ENCODE measurements at regions not wholly inside any gene's neighbourhood (a gene's known extent, or its start where the extent isn't known, plus 50 kb on each side); places are given as distances from the start of the nearest gene placed in this dataset.
"Not testable (repeated sequence)": the region's sequence is repeated elsewhere in the genome, so short reads cannot be mapped to it uniquely, and the experiment has no call there.

DNA sequence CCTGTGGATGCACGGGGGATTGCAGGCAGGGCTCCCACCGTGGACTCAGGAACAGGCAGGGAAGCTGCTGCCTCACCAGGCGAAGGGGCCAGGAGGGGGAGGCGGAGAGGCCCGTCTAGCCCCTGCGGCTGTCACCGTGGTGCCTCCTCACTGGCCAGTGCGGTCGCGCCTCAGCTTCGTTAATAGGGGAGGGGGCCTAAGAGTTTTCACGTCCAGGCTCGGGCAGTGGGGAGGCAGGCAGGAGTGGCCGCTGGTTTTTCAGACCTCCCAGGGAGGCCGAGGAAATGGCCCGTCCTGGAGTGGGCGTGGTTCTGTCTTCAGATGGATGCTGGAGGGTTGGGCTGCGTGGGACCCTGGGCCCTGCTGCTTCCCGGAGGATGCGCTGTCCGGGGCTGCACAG, 91.1 kb upstream of the B3GAT1 start:
- DNase-seq (ENCODE audit: low read depth) = no peak

DNA sequence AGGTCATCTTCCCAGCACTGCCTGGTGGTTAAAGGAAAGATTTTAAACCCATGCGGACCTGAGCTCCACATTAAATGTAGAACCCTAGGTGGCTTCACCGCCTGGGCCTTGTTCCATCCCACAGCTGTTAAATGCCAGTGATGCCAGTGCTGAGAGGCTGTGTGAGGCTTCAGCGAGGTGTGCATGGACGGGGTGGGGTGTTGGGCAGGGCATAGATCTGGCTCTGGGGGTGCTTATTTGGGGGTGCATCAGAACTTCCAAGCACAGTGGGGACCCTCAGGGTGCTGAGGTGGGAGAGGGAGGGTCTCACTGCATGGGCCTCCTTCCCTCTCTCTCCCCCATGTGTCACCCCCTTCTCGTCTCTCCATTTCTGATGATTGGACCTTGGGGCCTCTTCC, 90.1 kb upstream of the B3GAT1 start:
- DNase-seq (ENCODE audit: low read depth) = no peak

DNA sequence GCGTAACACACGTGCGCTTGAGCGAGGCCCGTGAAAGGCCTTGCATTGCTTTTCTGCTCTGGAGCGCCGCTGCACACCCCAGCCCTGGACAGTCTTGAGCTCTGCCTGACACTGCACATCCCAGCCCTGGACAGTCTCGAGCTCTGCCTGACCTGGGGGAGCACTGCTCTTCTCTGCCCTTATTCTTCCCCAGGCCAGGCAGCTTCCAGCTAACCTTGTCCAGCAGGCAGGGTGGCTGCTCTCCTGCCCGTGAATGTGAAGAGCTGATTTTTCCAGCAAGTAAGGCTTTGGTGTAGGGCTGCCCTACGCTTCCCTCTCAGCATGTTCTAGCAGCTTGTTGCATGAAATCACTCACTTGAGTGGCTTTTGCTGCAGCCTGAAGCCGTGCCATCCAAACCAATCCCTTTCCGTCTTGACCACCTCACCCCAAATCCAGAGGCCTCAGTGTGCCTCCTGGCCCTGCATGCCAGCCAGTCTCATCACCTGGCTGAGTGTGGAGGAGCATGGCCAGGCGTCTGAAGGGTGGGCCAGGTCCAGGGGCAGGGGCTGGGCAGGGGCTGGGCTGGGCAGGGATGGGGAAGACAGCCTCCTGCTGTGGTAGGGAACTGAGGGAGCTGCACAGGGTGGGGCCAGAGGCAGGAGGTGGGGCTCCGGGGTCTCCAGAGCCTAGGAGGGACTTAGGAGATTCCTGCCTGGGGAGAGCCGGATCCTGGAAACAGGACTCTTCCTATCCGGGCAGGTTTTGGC, 89.5 kb upstream of the B3GAT1 start:
- DNase-seq (ENCODE audit: low read depth) = no peak

DNA sequence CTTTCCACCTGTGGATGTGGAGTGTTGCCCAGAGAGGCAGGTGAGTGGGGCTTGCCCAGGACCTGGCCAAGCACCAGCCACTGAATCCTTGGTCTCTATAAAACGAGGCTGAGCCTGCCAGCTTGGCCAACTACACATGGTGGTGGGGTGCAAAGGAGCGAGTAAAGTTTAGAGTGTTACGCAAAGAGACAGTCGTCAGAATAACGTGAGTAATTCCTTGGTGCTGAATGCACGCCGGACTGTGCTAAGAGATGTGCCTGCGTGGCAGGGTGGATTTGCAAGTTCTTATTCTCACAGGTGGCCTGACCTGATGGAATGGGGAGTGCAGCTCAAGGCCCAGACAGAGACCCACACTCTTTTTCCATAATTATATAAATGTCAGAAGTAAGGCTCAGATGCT, 88.6 kb upstream of the B3GAT1 start:
- DNase-seq (ENCODE audit: low read depth) = no peak

DNA sequence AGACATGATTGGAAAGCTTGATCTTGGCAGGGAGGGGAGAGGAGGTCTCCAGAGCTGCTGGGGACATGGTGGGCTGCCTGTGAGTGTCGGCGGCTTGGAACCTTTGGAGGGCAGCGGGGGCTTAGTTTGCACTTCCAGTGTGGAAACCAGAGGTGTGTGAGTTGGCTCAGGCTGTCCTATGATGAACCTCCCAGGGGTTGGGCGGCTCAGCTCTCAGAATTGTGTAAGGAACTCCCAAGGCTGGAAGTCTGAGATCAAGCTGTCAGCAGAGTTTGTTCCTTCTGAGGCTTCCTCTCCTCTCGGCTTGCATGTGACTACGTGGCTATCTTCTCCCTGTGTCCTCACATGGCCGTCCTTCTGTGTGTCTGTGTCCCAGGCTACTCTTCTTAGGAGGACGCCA, 87.9 kb upstream of the B3GAT1 start:
- no peak for DNase-seq (ENCODE audit: low read depth)

DNA sequence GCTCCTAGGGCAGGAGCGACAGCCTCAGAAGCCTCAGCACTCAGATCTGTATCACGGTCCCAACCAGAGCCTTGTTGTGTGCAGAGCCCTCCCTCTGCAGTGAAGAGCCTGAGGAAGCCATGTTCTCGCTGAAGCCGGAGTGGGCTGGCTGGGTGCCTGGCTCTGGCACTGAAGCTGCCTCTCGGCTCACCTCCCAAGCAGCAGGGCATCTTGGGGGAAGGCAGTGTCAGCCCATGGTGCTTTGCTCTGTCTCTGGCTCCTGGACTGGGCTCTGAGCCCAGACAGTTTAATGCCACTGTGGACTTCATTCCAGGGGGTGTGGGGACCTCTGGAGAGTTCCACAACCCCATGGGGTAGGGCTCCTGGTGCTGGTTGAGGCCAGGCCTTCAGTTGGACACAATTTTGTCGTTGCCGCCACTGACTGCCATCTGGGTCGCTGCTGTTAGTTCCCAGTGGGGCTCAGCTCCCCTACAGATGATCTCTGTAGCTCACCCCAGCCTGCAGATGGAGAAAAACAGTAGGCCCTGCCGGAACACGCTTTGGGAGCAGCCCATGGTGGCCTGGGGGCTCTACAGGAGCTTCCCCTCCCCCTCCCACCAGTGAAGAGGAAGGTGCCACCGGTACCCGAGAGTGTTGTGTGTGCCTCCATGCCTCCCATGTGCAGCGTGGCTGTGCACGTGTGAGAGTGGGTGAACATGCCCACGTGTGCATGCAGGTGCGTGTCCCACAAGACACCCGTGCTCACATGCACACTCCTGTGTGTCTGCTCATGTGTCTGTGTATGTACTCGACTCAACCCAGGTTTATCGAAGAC, 86.5 kb upstream of the B3GAT1 start:
- no peak for DNase-seq (ENCODE audit: low read depth)

DNA sequence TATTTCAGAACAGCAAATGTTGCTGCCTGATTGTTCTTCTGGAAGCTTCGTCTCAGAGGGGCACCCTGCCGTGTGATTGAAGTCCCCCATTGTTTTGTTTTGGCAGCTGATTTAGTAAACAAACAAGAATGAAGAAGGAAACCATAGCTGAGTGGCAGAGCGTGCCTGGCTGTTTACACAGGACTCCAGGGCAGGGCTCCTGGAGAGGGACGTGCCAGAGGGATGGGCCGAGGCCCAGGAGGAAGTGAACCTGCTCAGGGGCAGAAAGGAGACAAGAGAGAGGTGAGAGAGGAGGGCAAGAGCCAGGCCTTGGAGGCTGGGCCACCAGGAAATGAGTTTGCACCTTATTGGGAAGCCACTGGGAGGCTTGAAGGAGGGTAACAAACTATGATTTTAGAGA, 85.5 kb upstream of the B3GAT1 start:
- no peak for DNase-seq (ENCODE audit: low read depth)

DNA sequence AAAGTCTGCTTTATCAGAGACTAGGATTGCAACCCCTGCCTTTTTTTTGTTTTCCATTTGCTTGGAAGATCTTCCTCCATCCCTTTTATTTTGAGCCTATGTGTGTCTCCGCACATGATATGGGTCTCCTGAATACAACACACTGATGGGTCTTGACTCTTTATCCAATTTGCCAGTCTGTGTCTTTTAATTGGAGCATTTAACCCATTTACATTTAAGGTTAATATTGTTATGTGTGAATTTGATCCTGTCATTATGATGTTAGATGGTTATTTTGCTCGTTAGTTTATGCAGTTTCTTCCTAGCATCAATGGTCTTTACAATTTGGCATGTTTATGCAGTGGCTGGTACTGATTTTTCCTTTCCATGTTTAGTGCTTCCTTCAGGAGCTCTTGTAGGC, 84.0 kb upstream of the B3GAT1 start:
- not testable (repeated sequence) for DNase-seq (ENCODE audit: low read depth)

DNA sequence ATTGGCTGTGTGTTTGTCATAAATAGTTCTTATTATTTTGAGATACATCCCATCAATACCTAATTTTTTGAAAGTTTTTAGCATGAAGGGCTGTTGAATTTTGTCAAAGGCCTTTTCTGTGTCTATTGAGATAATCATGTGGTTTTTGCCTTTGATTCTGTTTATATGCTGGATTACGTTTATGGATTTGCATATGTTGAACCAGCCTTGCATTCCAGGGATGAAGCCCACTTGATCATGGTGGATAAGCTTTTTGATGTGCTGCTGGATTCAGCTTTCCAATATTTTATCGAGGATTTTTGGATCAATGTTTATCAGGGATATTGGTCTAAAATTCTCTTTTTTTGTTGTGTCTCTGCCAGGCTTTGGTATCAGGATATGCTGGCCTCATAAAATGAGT, 82.4 kb upstream of the B3GAT1 start:
- DNase-seq (ENCODE audit: low read depth) = not testable (repeated sequence)

DNA sequence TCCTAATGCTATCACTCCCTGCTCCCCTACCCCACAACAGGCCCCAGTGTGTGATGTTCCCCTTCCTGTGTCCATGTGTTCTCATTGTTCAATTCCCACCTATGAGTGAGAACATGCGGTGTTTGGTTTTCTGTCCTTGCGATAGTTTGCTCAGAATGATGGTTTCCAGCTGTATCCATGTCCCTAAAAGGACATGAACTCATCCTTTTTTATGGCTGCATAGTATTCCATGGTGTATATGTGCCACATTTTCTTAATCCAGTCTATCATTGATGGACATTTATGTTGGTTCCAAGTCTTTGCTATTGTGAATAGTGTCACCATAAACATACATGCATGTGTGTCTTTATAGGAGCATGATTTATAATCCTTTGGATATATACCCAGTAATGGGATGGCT, 80.4 kb upstream of the B3GAT1 start:
- DNase-seq (ENCODE audit: low read depth) = not testable (repeated sequence)

DNA sequence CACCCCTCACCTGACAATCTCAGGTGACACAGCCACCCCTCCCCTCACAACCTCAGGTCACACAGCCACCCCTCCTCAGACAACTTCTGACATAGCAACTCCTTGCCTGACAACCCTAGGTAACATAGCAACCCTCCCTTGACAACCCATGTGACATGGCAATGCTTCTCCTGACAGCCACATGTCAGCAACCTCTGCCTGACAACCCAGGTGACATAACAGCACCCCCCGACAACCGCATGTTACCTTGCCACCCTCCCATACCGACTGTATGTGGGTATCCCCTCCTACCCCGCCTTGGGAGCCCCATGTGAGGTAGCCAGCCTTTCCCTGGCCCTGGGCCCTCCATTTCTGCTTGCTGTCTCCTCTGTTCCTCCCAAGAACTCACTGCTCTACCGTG, 77.7 kb upstream of the B3GAT1 start:
- no peak for DNase-seq (ENCODE audit: low read depth)

DNA sequence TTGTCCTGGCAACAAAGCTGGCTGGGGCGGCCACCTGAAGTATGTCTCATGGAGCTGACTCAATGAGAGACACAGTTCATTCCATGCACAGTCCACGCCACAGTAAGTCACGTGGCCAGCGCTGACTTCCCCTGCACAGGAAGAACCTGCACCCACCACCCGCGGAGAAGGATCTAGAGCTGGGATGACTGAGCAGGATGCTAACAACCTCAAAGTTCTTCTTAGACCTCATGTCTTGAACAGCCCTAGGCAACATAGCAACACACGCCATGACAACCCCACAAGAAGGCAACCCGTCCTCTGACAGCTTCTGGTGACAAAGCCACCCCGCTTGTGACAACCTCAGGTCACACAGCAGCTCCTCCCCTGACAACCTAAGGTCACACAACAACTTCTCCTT, 76.9 kb upstream of the B3GAT1 start:
- no peak for DNase-seq (ENCODE audit: low read depth)

DNA sequence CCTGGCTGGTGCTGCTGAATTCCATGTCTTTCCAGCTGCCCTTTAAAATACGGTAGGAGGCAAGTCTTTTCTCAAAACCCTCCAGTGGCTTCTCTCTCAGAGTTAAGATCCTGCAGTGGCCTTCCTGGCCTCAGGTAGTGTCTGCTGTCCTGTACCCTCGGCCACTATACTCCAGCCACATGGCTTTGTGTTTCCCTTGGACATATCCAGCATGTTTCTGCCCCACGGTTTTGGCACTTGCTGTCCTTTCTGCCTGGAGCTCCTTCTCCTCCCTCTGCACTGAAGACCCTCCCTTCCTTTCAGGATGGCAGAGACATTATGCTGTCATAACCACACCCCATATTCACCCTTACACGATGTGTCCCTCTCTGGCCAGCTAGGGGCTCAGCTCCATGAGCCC, 76.5 kb upstream of the B3GAT1 start:
- DNase-seq (ENCODE audit: low read depth) = no peak

DNA sequence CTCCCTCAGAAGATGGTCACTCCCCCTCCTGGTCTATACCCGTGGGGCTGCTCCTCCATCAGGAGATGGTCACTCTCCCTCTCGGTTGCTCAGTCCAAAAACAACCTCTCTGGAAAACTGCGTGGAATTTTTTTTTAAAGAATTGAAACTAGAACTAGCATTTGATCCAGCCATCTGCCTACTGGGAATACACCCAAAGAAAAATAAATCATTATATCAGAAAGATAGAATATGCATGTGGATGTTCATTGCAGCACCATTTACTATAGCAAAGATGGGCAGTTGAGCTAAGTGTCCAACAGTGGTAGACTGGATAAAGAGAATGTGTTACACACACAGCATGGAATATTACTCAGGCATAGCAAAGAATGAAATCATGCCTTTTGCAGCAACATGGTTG, 75.7 kb upstream of the B3GAT1 start:
- DNase-seq (ENCODE audit: low read depth) = no peak

DNA sequence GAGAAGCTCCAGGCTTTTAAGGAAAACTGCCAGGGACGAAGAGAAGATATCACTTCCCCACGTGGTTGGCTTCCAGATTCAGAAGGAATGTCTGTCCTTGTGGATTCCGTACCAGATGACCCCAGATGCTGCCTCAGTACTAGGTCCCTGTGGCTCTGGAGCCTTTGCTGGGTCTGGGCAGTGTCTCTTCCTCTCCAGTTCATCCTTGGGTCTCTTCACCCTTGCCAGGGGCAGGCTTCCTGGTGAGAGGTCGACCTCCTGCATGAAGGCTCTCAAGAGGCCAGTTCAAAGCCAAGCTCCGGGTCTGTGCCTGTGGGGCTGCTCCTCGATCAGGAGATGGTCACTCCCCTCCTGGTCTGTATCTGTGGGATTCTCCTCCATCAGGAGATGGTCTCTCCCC, 74.7 kb upstream of the B3GAT1 start:
- DNase-seq (ENCODE audit: low read depth) = no peak

DNA sequence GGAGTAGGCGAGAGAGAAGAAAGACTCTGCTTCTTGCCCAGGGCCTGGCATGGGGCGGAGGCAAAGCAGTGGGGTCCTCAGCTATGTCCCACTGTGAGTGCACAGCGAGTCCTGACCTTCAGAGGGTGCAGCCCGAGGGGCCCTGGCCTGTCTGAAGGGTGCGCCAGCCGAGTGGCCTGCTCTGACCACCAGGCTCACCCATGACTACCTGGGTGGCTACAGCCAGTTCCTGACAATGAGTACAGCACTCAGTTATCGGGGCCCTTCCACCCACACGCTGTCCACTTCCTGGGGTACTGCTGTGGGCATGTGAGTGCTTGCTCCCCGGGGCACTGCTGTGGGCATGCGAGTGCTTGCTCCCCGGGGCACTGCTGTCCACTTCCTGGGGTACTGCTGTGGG, 74.1 kb upstream of the B3GAT1 start:
- no peak for DNase-seq (ENCODE audit: low read depth)

DNA sequence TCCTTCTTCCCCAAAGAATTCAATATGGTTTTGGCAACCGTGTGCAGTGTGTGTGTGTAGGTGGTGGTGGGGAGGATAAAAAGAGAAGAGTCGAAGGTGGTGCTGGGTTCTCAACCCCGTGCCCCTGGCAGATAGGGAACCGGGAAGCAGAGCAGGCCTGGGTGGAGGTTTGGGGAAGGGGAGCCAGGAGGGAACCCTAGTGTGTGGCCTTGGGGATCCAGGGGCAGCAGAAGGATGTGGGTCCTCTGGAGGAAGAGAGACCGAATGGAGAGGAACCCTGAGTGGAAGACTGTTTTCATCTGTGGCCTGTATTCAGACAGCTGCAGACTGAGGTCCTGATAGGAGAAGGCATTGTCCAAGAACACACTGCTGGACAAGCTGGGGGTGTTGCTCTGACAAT, 73.3 kb upstream of the B3GAT1 start:
- no peak for DNase-seq (ENCODE audit: low read depth)

DNA sequence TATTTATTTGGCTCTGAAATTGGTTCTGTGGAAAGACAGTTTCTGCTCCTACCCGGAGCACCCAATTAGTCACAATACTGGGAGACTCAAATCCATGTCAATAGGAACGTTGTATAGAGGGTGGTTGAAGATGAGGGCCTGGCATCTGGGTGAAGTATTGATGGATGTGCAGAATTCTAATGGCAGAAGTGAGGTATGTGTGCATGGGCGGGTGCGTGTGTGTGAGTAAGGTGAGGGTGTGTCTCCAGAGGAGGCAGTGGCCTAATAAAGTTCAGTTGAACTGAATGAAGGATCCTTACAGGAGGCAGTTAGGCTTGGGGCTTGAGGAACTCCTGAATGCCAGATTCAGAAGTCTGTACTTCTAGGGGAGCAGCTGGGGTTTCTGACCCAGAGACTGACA, 71.8 kb upstream of the B3GAT1 start:
- no peak for DNase-seq (ENCODE audit: low read depth)

DNA sequence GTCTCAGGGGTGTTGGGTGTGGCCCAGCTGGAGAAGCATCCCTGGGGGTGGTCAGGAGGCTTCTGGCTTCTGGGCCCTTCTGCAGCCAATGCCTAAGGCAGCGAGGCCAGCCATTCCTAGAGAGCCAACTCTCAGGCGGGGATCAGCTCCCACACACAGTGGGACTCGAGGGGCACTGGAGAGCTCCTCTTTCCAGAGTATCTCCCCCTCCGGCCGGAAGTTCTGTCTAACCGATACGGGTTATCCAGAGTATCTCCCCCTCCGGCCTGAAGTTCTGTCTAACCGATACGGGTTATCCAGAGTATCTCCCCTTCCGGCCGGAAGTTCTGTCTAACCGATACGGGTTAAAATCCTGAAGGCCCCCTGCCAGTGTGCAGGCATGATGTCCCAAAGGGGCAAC, 71.2 kb upstream of the B3GAT1 start:
- DNase-seq (ENCODE audit: low read depth) = no peak

DNA sequence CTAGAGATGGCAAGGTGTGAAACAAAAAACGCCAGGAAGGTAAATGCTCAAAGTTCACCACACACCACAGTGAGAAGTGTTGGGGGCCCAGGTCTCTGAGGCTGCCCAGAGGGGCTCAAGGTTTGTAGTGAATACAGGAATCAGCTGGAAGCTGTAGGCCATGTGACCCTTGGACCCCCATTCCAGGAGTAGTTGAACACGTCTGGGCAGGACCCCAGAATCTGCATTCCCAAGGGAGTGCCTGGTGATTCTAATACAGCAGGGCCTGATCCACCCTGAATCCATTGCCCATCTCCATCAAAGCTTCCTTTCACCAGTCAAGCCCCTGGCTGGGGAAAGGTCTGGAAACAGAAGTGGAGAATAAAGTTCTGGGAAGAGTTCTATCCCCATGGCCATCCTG, 70.8 kb upstream of the B3GAT1 start:
- DNase-seq (ENCODE audit: low read depth) = no peak

DNA sequence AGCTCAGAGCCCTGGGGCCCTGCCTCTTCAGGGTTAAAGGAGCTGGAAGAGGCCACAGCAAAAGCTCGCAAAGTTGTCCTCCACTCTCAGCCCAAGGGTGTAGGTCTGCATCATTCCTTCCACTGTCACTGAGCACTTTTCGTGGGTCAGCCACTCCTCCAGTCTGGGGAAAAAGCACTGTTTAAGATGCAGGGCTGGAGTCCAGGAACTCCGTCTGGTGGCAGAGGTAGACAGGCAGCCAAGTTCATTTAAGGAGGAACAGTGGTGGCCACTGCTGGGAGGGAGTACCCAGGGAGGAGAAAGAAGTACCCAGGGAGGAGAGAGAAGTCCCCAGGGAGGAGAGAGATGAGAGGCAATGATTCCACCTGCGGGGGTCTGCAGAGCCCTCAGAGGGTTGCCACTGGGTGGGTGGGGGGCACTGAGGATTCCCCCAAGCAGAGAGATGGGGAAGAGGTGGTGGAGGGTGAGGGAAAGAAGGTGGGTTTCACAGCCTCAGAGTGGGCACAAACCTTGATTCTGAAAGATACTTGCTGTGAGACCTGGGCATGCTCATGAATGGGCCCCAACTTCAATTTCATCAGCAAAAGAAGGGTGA, 70.0 kb upstream of the B3GAT1 start:
- DNase-seq (ENCODE audit: low read depth) = no peak

DNA sequence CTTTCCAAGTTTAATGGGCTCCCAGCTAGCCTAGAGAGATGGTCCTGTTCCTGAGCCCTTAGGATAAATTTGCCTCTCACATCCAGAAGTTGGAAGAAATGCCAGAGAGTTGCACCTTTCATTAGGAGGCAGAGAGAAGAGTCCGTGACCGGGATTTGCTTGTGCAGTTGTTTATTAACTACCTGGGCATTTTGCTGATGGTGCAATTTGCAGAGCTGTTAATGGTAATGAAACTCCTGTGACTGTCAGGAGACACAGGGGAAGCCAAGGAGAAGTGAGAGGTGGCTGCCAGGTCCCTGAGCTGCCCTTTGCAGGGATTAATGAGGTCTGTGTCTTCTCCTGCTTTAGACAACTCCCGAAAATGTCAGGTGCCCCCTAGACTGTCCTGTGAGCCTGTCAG, 69.1 kb upstream of the B3GAT1 start:
- DNase-seq (ENCODE audit: low read depth) = no peak

DNA sequence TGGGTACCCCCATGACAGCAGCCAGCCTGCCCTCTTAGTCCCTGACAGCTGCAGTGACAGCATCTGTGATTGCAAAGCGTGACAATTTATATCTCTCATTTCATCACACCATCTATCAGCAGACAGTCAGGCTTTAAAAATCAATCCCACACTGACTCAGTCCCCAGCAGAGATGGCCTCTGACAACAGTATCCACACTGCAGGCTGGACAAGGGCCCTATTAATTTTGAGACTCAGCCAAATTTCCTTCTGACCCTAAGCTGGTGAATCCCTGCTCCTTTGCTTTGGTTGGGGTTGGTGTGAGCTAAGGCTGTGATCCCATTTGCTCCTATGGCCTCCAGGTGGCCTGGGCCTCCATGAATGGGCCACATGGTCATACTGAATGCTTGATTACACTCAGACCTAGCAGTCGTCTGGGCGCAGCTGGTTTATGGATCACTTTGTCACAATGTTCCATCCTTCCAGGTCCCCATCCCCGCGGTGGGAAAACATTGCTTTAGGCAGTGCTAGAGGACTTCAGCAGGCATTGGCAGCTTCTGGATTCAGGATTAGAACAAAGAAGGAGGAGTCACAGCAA, 68.2 kb upstream of the B3GAT1 start:
- no peak for DNase-seq (ENCODE audit: low read depth)

Measured in forelimb muscle (tissue), 1 donor.